Osteoblast (primary cell): ENCODE measurements at regions not wholly inside any gene's neighbourhood (a gene's known extent, or its start where the extent isn't known, plus 50 kb on each side); places are given as distances from the start of the nearest gene placed in this dataset.

Experiments used
- DNase-seq: peaks from one replicate; pipeline ENCODE4 v3.0.0; 2011; ENCODE audit warnings: low spot score, mixed read lengths; ENCODE audit not compliant: insufficient read length; ENCODE audit errors: missing footprints
- H2AFZ ChIP-seq: 2 replicates; pipeline ENCODE4 v1.6.0; 2011; ENCODE audit warnings: mild to moderate bottlenecking, low read length
- H3K27ac ChIP-seq: 2 replicates; pipeline ENCODE4 v1.5.1; 2011; ENCODE audit warnings: mild to moderate bottlenecking, low read depth, low read length, moderate library complexity
- H3K27me3 ChIP-seq: 2 replicates; pipeline ENCODE4 v1.6.0; 2012; ENCODE audit warnings: mild to moderate bottlenecking, control low read depth, inconsistent platforms, low read length, moderate library complexity; ENCODE audit not compliant: insufficient read depth
- H3K36me3 ChIP-seq: 2 replicates; pipeline ENCODE4 v1.5.1; 2011; ENCODE audit warnings: mild to moderate bottlenecking, low read length, control low read depth, moderate library complexity; ENCODE audit not compliant: insufficient read depth
- H3K4me1 ChIP-seq: 2 replicates; pipeline ENCODE4 v1.5.1; 2011; ENCODE audit warnings: mild to moderate bottlenecking, low read length, control low read depth, moderate library complexity; ENCODE audit not compliant: insufficient read depth
- H3K4me2 ChIP-seq: 2 replicates; pipeline ENCODE4 v1.6.0; 2011; ENCODE audit warnings: mild to moderate bottlenecking, low read length; ENCODE audit not compliant: insufficient read depth
- H3K4me3 ChIP-seq: fragments of 200-600 bp; sonication (generic); 3 replicates; pipeline ENCODE4 v1.5.1; 2012; ENCODE audit warnings: mild to moderate bottlenecking, low read length, inconsistent platforms; ENCODE audit not compliant: insufficient read depth
- H3K79me2 ChIP-seq: 2 replicates; pipeline ENCODE4 v1.6.0; 2012; ENCODE audit warnings: mild to moderate bottlenecking, low read length, control low read depth, inconsistent platforms; ENCODE audit not compliant: insufficient read depth
- H3K9me3 ChIP-seq: 2 replicates; pipeline ENCODE4 v1.5.1; 2011; ENCODE audit warnings: low read depth, low read length, control low read depth
- H4K20me1 ChIP-seq: 2 replicates; pipeline ENCODE4 v1.6.0; 2012; ENCODE audit warnings: mild to moderate bottlenecking, low read length, control low read depth; ENCODE audit not compliant: insufficient read depth
- TF ChIP-seq, protein P1 (sequence below): IDR thresholded peaks from 2 replicates; pipeline ENCODE4 v1.5.1; 2011; ENCODE audit warnings: mild to moderate bottlenecking, low read depth, low read length, moderate library complexity; ENCODE audit errors: extremely low read depth

DNA sequence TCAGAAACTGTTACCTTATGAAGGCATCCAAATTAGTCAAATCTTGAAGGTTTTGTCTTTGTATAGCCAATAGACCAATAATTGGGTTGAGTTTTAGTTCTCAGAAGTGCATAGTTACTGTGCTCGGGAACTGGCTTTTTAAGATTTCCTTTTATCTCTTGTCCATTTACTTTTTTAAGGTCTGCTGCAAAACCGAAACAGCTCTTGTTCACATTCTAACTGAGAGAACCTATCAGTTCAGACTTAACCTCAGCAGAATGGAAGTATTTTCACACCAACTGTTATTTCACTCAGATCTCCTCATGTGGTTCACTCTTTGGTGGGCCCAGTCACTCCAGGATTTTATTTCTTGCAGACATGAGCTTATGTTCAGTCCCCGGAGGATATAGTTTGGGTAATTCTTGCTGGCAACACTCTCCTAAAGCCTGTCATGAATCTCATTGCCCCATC, 55.5 kb downstream of the TPBG start:
- H3K4me1 ChIP-seq: peaks cover 6% of the 10 kb centered on the region
- no peaks in the 10 kb centered on the region for H3K9me3 ChIP-seq
- H3K27me3 ChIP-seq: no peaks in the 10 kb centered on the region
- H2AFZ ChIP-seq: no peak overlapping the region
- H3K4me2 ChIP-seq: no peak overlapping the region
- DNase-seq: no peak
- no peaks in the 10 kb centered on the region for H3K36me3 ChIP-seq
- H4K20me1 ChIP-seq: no peaks in the 10 kb centered on the region
- no peaks in the 10 kb centered on the region for H3K79me2 ChIP-seq
- no peak overlapping the region for H3K4me3 ChIP-seq
- H3K27ac ChIP-seq: no peak overlapping the region
- TF ChIP-seq, protein P1, sequence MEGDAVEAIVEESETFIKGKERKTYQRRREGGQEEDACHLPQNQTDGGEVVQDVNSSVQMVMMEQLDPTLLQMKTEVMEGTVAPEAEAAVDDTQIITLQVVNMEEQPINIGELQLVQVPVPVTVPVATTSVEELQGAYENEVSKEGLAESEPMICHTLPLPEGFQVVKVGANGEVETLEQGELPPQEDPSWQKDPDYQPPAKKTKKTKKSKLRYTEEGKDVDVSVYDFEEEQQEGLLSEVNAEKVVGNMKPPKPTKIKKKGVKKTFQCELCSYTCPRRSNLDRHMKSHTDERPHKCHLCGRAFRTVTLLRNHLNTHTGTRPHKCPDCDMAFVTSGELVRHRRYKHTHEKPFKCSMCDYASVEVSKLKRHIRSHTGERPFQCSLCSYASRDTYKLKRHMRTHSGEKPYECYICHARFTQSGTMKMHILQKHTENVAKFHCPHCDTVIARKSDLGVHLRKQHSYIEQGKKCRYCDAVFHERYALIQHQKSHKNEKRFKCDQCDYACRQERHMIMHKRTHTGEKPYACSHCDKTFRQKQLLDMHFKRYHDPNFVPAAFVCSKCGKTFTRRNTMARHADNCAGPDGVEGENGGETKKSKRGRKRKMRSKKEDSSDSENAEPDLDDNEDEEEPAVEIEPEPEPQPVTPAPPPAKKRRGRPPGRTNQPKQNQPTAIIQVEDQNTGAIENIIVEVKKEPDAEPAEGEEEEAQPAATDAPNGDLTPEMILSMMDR: no peak

DNA sequence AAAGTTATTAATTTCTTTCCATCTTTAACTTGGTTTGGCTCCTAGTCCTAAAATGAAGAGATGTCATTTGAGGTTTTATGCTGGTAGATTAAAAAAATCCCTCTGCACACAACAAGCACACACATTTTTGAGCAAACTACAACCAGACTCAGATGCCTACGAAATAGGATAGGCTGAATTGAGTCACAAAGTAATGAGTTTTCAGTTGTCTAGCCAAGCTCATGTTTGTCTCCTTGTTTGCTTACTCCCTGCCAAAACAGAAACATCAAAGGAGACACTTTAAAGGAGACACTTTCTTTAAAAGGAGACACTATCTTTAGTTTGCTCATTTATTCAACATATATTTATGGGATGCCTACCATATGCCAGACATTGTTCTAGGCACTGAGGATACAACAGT, 56.2 kb downstream of the TPBG start:
- Histone ChIP-seq H4K20me1 (no peaks in the 10 kb centered on the region), H3K27me3 (no peaks in the 10 kb centered on the region), H3K27ac (no peak overlapping the region), H2AFZ (no peak overlapping the region), H3K4me2 (no peak overlapping the region), H3K4me3 (no peak overlapping the region), H3K36me3 (no peaks in the 10 kb centered on the region), H3K9me3 (no peaks in the 10 kb centered on the region), H3K79me2 (no peaks in the 10 kb centered on the region), H3K4me1 (peaks cover 6% of the 10 kb centered on the region)
- no peak for DNase-seq
- TF ChIP-seq, protein P1: no peak

DNA sequence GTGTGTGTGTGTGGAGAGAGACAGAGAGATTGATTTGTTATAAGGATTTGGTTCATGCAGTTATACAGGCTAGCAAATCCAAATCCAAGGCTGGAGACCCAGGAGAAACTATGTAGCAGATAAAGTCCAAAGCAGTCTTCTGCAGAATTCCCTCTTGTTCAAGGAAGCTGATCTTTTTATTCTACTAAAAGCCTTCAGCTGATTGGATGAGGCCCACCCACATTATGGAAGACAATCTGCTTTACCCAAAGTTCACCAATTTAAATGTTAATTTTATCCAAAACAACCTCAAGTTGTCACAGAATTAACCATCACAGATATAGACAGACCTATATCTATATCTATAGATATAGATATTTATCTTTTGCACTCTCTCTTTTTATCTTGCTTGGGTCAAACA, 67.0 kb downstream of the TPBG start:
- Histone ChIP-seq H2AFZ (no peak overlapping the region), H3K9me3 (no peaks in the 10 kb centered on the region), H3K27ac (no peak overlapping the region), H3K36me3 (no peaks in the 10 kb centered on the region), H4K20me1 (no peaks in the 10 kb centered on the region), H3K4me1 (no peaks in the 10 kb centered on the region), H3K4me3 (no peak overlapping the region), H3K27me3 (no peaks in the 10 kb centered on the region), H3K4me2 (no peak overlapping the region), H3K79me2 (no peaks in the 10 kb centered on the region)
- TF ChIP-seq, protein P1: no peak
- no peak for DNase-seq

DNA sequence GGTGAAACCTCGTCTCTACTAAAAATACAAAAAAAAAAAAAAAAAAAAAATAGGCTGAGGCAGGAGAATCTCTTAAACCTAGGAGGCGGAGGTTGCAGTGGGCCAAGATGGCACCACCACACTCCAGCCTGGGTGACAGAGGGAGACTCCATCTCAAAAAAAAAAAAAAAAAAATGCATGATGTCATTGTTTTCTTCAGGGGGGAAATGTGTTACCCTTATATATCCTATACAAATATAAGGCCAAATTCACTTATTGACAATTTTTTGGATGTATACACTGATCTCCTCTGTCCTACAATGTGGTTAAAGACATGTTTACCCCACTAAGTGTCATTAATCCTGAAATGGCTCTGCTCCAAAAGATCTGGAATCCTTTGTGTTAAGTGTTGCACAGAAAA, 73.1 kb downstream of the TPBG start:
- Histone ChIP-seq H3K36me3 (no peaks in the 10 kb centered on the region), H3K79me2 (no peaks in the 10 kb centered on the region), H2AFZ (no peak overlapping the region), H3K4me1 (no peaks in the 10 kb centered on the region), H4K20me1 (no peaks in the 10 kb centered on the region), H3K27me3 (no peaks in the 10 kb centered on the region), H3K4me3 (no peak overlapping the region), H3K4me2 (no peak overlapping the region), H3K9me3 (no peaks in the 10 kb centered on the region), H3K27ac (no peak overlapping the region)
- no peak for DNase-seq
- TF ChIP-seq, protein P1: no peak
